ENCODE measurements at regions not wholly inside any gene's neighbourhood (a gene's known extent, or its start where the extent isn't known, plus 50 kb on each side); places are given as distances from the start of the nearest gene placed in this dataset.

- no peak overlapping the region for H2BK12ac ChIP-seq (ENCODE audit: low read length)
- H3K4me2 ChIP-seq (ENCODE audit: low read length) = no peak overlapping the region
- H2BK120ac ChIP-seq (ENCODE audit: insufficient read depth, low read length, poor library complexity) = no peak overlapping the region
- no peaks in the 10 kb centered on the region for H3K4me1 ChIP-seq (ENCODE audit: control insufficient read depth in 1 of 2, insufficient read depth in 2 of 2, low read length in 2 of 2)
- H3K27me3 ChIP-seq (ENCODE audit: insufficient read depth, low read length) = no peaks in the 10 kb centered on the region
- H3K79me1 ChIP-seq (ENCODE audit: low read length) = no peaks in the 10 kb centered on the region
- H2AK5ac ChIP-seq (ENCODE audit: low read length) = no peak overlapping the region
- no CpG with 5 or more reads among the region's 2 CpGs for WGBS (ENCODE audit: extremely low coverage, insufficient coverage, insufficient read length)
- H3K9me3 ChIP-seq (ENCODE audit: insufficient read depth, low read depth, low read length) = no peaks in the 10 kb centered on the region
- H2BK5ac ChIP-seq (ENCODE audit: low read depth, low read length, poor library complexity) = no peak overlapping the region
- no peak overlapping the region for H4K8ac ChIP-seq (ENCODE audit: low read depth, low read length)
- H3K18ac ChIP-seq (ENCODE audit: low read length) = no peak overlapping the region
- H3K4ac ChIP-seq (ENCODE audit: low read depth, low read length) = no peak overlapping the region
- DNase-seq = no peak
- H4K12ac ChIP-seq (ENCODE audit: low read depth, low read length) = no peak overlapping the region
- H3K27ac ChIP-seq (ENCODE audit: low read depth, low read length) = no peak overlapping the region
- H2AFZ ChIP-seq (ENCODE audit: insufficient read depth, low read length, poor library complexity) = no peak overlapping the region
- no peak overlapping the region for H4K91ac ChIP-seq (ENCODE audit: low read depth, low read length)
- no peak overlapping the region for H3K9ac ChIP-seq (ENCODE audit: low read length)
- H3K79me2 ChIP-seq (ENCODE audit: control insufficient read depth, insufficient read depth, low read length, poor library complexity) = no peaks in the 10 kb centered on the region
- H3K23ac ChIP-seq (ENCODE audit: low read length) = no peak overlapping the region
- no peak overlapping the region for H3K14ac ChIP-seq (ENCODE audit: low read length)
- H3K4me3 ChIP-seq (ENCODE audit: low read depth, low read length) = no peak overlapping the region
- H3K36me3 ChIP-seq (ENCODE audit: control insufficient read depth in 1 of 2, insufficient read depth in 2 of 2, low read length in 2 of 2) = no peaks in the 10 kb centered on the region
Measured at GRCh38 chr18:44450226-44450625, 230.5 kb upstream of the SETBP1 start.

DNA sequence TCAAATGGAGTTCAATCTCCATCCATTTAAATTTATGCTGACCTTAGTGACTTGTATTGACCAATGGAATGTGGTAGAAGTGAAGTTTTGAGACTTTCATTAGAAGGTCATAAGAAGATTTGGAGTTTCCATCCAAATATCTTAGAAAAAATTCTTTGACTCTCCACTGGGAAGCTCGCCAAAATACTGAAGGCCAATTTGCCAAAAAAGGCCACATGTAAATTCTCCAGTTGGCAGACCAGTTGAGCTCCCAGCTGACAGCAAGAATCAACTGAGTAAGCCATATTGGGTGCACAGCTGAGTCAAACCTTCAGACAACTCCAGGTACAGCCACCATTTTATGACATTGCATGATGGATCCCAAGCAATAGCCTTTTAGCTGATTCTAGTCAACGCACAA is 228.3 kb upstream of the SETBP1 start:
- no peak overlapping the region for H3K9ac ChIP-seq (ENCODE audit: low read length)
- H2BK12ac ChIP-seq (ENCODE audit: low read length) = no peak overlapping the region
- no peak overlapping the region for H3K4me3 ChIP-seq (ENCODE audit: low read depth, low read length)
- H2AK5ac ChIP-seq (ENCODE audit: low read length) = no peak overlapping the region
- H3K27me3 ChIP-seq (ENCODE audit: insufficient read depth, low read length) = no peaks in the 10 kb centered on the region
- no peaks in the 10 kb centered on the region for H3K36me3 ChIP-seq (ENCODE audit: control insufficient read depth in 1 of 2, insufficient read depth in 2 of 2, low read length in 2 of 2)
- H4K8ac ChIP-seq (ENCODE audit: low read depth, low read length) = no peak overlapping the region
- no peak overlapping the region for H3K4me2 ChIP-seq (ENCODE audit: low read length)
- no peak overlapping the region for H3K4ac ChIP-seq (ENCODE audit: low read depth, low read length)
- no peak overlapping the region for H2BK120ac ChIP-seq (ENCODE audit: insufficient read depth, low read length, poor library complexity)
- no peaks in the 10 kb centered on the region for H3K4me1 ChIP-seq (ENCODE audit: control insufficient read depth in 1 of 2, insufficient read depth in 2 of 2, low read length in 2 of 2)
- no peak overlapping the region for H2AFZ ChIP-seq (ENCODE audit: insufficient read depth, low read length, poor library complexity)
- H3K14ac ChIP-seq (ENCODE audit: low read length) = no peak overlapping the region
- no peak overlapping the region for H2BK5ac ChIP-seq (ENCODE audit: low read depth, low read length, poor library complexity)
- no CpG with 5 or more reads among the region's 2 CpGs for WGBS (ENCODE audit: extremely low coverage, insufficient coverage, insufficient read length)
- no peaks in the 10 kb centered on the region for H3K9me3 ChIP-seq (ENCODE audit: insufficient read depth, low read depth, low read length)
- H3K18ac ChIP-seq (ENCODE audit: low read length) = no peak overlapping the region
- no peak overlapping the region for H4K91ac ChIP-seq (ENCODE audit: low read depth, low read length)
- DNase-seq = no peak
- H3K79me1 ChIP-seq (ENCODE audit: low read length) = no peaks in the 10 kb centered on the region
- H3K79me2 ChIP-seq (ENCODE audit: control insufficient read depth, insufficient read depth, low read length, poor library complexity) = no peaks in the 10 kb centered on the region
- H3K27ac ChIP-seq (ENCODE audit: low read depth, low read length) = no peak overlapping the region
- H4K12ac ChIP-seq (ENCODE audit: low read depth, low read length) = no peak overlapping the region
- no peak overlapping the region for H3K23ac ChIP-seq (ENCODE audit: low read length)

GRCh38 chr18:44453505-44453904 is 227.2 kb upstream of the SETBP1 start:
- Histone ChIP-seq H2BK5ac (ENCODE audit: low read depth, low read length, poor library complexity) (no peak overlapping the region), H3K36me3 (ENCODE audit: control insufficient read depth in 1 of 2, insufficient read depth in 2 of 2, low read length in 2 of 2) (no peaks in the 10 kb centered on the region), H4K8ac (ENCODE audit: low read depth, low read length) (no peak overlapping the region), H3K23ac (ENCODE audit: low read length) (no peak overlapping the region), H4K91ac (ENCODE audit: low read depth, low read length) (no peak overlapping the region), H2BK120ac (ENCODE audit: insufficient read depth, low read length, poor library complexity) (no peak overlapping the region), H3K9me3 (ENCODE audit: insufficient read depth, low read depth, low read length) (no peaks in the 10 kb centered on the region), H3K4me1 (ENCODE audit: control insufficient read depth in 1 of 2, insufficient read depth in 2 of 2, low read length in 2 of 2) (no peaks in the 10 kb centered on the region), H3K4me2 (ENCODE audit: low read length) (no peak overlapping the region), H2BK12ac (ENCODE audit: low read length) (no peak overlapping the region), H3K27ac (ENCODE audit: low read depth, low read length) (no peak overlapping the region), H3K4ac (ENCODE audit: low read depth, low read length) (no peak overlapping the region), H3K27me3 (ENCODE audit: insufficient read depth, low read length) (no peaks in the 10 kb centered on the region), H3K79me1 (ENCODE audit: low read length) (no peaks in the 10 kb centered on the region), H3K9ac (ENCODE audit: low read length) (no peak overlapping the region), H2AK5ac (ENCODE audit: low read length) (no peak overlapping the region), H4K12ac (ENCODE audit: low read depth, low read length) (no peak overlapping the region), H3K14ac (ENCODE audit: low read length) (no peak overlapping the region), H3K18ac (ENCODE audit: low read length) (no peak overlapping the region), H3K79me2 (ENCODE audit: control insufficient read depth, insufficient read depth, low read length, poor library complexity) (no peaks in the 10 kb centered on the region), H2AFZ (ENCODE audit: insufficient read depth, low read length, poor library complexity) (no peak overlapping the region), H3K4me3 (ENCODE audit: low read depth, low read length) (no peak overlapping the region)
- DNase-seq = no peak
- no CpG with 5 or more reads among the region's 2 CpGs for whole genome bisulfite sequencing (ENCODE audit: extremely low coverage, insufficient coverage, insufficient read length)

GRCh38 chr18:44458777-44459176 is 221.9 kb upstream of the SETBP1 start:
- peak in 1 of 2 donors; percentile 24 for DNase-seq
- H3K23ac ChIP-seq (ENCODE audit: low read length) = no peak overlapping the region
- no CpG with 5 or more reads among the region's 2 CpGs for WGBS (ENCODE audit: extremely low coverage, insufficient coverage, insufficient read length)
- no peak overlapping the region for H3K27ac ChIP-seq (ENCODE audit: low read depth, low read length)
- H3K4ac ChIP-seq (ENCODE audit: low read depth, low read length) = no peak overlapping the region
- H4K12ac ChIP-seq (ENCODE audit: low read depth, low read length) = no peak overlapping the region
- H3K9ac ChIP-seq (ENCODE audit: low read length) = no peak overlapping the region
- H3K79me1 ChIP-seq (ENCODE audit: low read length) = no peaks in the 10 kb centered on the region
- no peak overlapping the region for H2BK120ac ChIP-seq (ENCODE audit: insufficient read depth, low read length, poor library complexity)
- H3K14ac ChIP-seq (ENCODE audit: low read length) = no peak overlapping the region
- H2AK5ac ChIP-seq (ENCODE audit: low read length) = no peak overlapping the region
- no peak overlapping the region for H3K4me3 ChIP-seq (ENCODE audit: low read depth, low read length)
- no peak overlapping the region for H3K18ac ChIP-seq (ENCODE audit: low read length)
- H3K27me3 ChIP-seq (ENCODE audit: insufficient read depth, low read length) = no peaks in the 10 kb centered on the region
- no peak overlapping the region for H2BK12ac ChIP-seq (ENCODE audit: low read length)
- no peak overlapping the region for H2BK5ac ChIP-seq (ENCODE audit: low read depth, low read length, poor library complexity)
- no peak overlapping the region for H3K4me2 ChIP-seq (ENCODE audit: low read length)
- H3K4me1 ChIP-seq (ENCODE audit: control insufficient read depth in 1 of 2, insufficient read depth in 2 of 2, low read length in 2 of 2) = no peaks in the 10 kb centered on the region
- H4K8ac ChIP-seq (ENCODE audit: low read depth, low read length) = no peak overlapping the region
- H3K36me3 ChIP-seq (ENCODE audit: control insufficient read depth in 1 of 2, insufficient read depth in 2 of 2, low read length in 2 of 2) = no peaks in the 10 kb centered on the region
- H3K79me2 ChIP-seq (ENCODE audit: control insufficient read depth, insufficient read depth, low read length, poor library complexity) = no peaks in the 10 kb centered on the region
- H2AFZ ChIP-seq (ENCODE audit: insufficient read depth, low read length, poor library complexity) = no peak overlapping the region
- no peak overlapping the region for H4K91ac ChIP-seq (ENCODE audit: low read depth, low read length)
- no peaks in the 10 kb centered on the region for H3K9me3 ChIP-seq (ENCODE audit: insufficient read depth, low read depth, low read length)

Measured in trophoblast cell (in vitro differentiated cells and primary cell).